H1 (cell line): ENCODE measurements at regions not wholly inside any gene's neighbourhood (a gene's known extent, or its start where the extent isn't known, plus 50 kb on each side); places are given as distances from the start of the nearest gene placed in this dataset.
"Not testable (repeated sequence)": the region's sequence is repeated elsewhere in the genome, so short reads cannot be mapped to it uniquely, and the experiment has no call there.

Experiments
- CTCF ChIA-PET: fragments of 300-600 bp; sonication (Branson Sonifier 250); formaldehyde crosslinking; loops from one replicate; lab custom pipeline; 2021; ENCODE audit not compliant: partially characterized antibody; lab: Charles Lee
- POLR2A ChIA-PET: fragments of 300-600 bp; sonication (Branson Sonifier 250); formaldehyde crosslinking; loops from one replicate; lab custom pipeline; 2021; ENCODE audit warnings: inconsistent platforms; ENCODE audit not compliant: partially characterized antibody; lab: Charles Lee
- DNase-seq, 2 experiments: peaks; one replicate each; pipeline versions ENCODE4 v3.0.0 to v3.0.0-alpha.2; 2010 to 2022; ENCODE audit warnings: low spot score in 2 of 2, low read depth in 1 of 2, mixed read lengths in 1 of 2
- FAIRE-seq: peaks from 2 replicates; lab custom pipeline; 2011; peaks lifted over from hg19 to GRCh38; lab: Jason Lieb, UNC
- H2AFZ ChIP-seq: 2 replicates; pipeline ENCODE4 v1.8.1; 2012; ENCODE audit warnings: low read length, inconsistent platforms
- H2AK5ac ChIP-seq: 2 replicates; pipeline ENCODE4 v1.6.1; 2013; ENCODE audit warnings: low read depth, low read length
- H2BK120ac ChIP-seq: replicated peaks from 2 replicates; pipeline ENCODE3; 2013; ENCODE audit warnings: low read depth, low read length, inconsistent platforms
- H2BK12ac ChIP-seq: 2 replicates; pipeline ENCODE4 v1.6.1; 2013; ENCODE audit warnings: low read depth, low read length
- H2BK15ac ChIP-seq: 2 replicates; pipeline ENCODE4 v1.6.1; 2013; ENCODE audit warnings: low read length
- H2BK20ac ChIP-seq: 2 replicates; pipeline ENCODE4 v1.6.1; 2013; ENCODE audit warnings: low read length
- H2BK5ac ChIP-seq: 2 replicates; pipeline ENCODE4 v1.6.1; 2013; ENCODE audit warnings: low read depth, low read length
- H3K14ac ChIP-seq: 2 replicates; pipeline ENCODE4 v1.6.1; 2013; ENCODE audit warnings: inconsistent platforms; ENCODE audit not compliant: insufficient read length
- H3K18ac ChIP-seq: 2 replicates; pipeline ENCODE4 v1.6.1; 2013; ENCODE audit warnings: low read length; ENCODE audit errors: extremely low read depth
- H3K23ac ChIP-seq: 2 replicates; pipeline ENCODE4 v1.6.1; 2013; ENCODE audit warnings: inconsistent platforms; ENCODE audit not compliant: insufficient read length
- H3K23me2 ChIP-seq: 2 replicates; pipeline ENCODE4 v1.6.1; 2013; ENCODE audit warnings: low read depth, low read length
- H3K27ac ChIP-seq: 2 replicates; pipeline ENCODE4 v1.6.1; 2011; ENCODE audit warnings: low read depth, low read length, inconsistent platforms
- H3K27me3 ChIP-seq, 4 experiments: replicated peaks in 1 of 4; 1 replicate in 1 of 4; 2 replicates in 3 of 4; pipeline versions ENCODE4 v1.6.1 to v1.8.1; 2011 to 2013; ENCODE audit warnings: low read length in 3 of 4, mild to moderate bottlenecking in 3 of 4, inconsistent platforms in 2 of 4, mixed read lengths in 2 of 4, moderate library complexity in 1 of 4; ENCODE audit not compliant: control insufficient read depth in 3 of 4, insufficient read depth in 3 of 4; ENCODE audit errors: extremely low read depth in 1 of 4
- H3K36me3 ChIP-seq, 4 experiments: 2 replicates each; pipeline versions ENCODE4 v1.6.1 to v1.8.1; 2011 to 2013; ENCODE audit warnings: mild to moderate bottlenecking in 4 of 4, low read length in 3 of 4, moderate library complexity in 2 of 4, control low read depth in 1 of 4, inconsistent platforms in 1 of 4; ENCODE audit not compliant: insufficient read depth in 4 of 4, control insufficient read depth in 2 of 4
- H3K4ac ChIP-seq: replicated peaks from 2 replicates; pipeline ENCODE3; 2013; ENCODE audit warnings: low read length, low read depth, mixed read lengths, inconsistent platforms; ENCODE audit not compliant: insufficient read length
- H3K4me1 ChIP-seq, 4 experiments: replicated peaks in 1 of 4; 1 replicate in 1 of 4; 2 replicates in 3 of 4; pipeline versions ENCODE4 v1.6.1 to v1.8.1; 2011 to 2013; ENCODE audit warnings: low read length in 3 of 4, inconsistent platforms in 2 of 4, mixed read lengths in 1 of 4; ENCODE audit not compliant: insufficient read depth in 4 of 4, control insufficient read depth in 3 of 4
- H3K4me2 ChIP-seq, 2 experiments: 2 replicates each; pipeline versions ENCODE4 v1.6.1 to v1.8.1; 2011 to 2013; ENCODE audit warnings: low read depth in 2 of 2, low read length in 2 of 2, control low read depth in 1 of 2, inconsistent platforms in 1 of 2, mild to moderate bottlenecking in 1 of 2; ENCODE audit not compliant: insufficient read depth in 1 of 2
- H3K4me3 ChIP-seq, 4 experiments: fragments of 200-600, 300-600 bp in 1 of 4; sonication (generic), shearing (Covaris generic), sonication (Bioruptor Twin) in 1 of 4; 2 replicates each; pipeline versions ENCODE4 v1.5.1 to v1.8.1; 2011 to 2016; ENCODE audit warnings: low read length in 4 of 4, low read depth in 3 of 4, control low read depth in 2 of 4, inconsistent platforms in 2 of 4, mild to moderate bottlenecking in 2 of 4, mixed read lengths in 1 of 4, moderate library complexity in 1 of 4; ENCODE audit not compliant: insufficient read depth in 2 of 4; ENCODE audit errors: extremely low read depth in 1 of 4
- H3K56ac ChIP-seq: replicated peaks from 2 replicates; pipeline ENCODE3; 2013; ENCODE audit warnings: low read depth, mild to moderate bottlenecking, mixed read lengths, low read length, inconsistent platforms; ENCODE audit not compliant: insufficient read length
- H3K79me1 ChIP-seq: 2 replicates; pipeline ENCODE4 v1.6.1; 2013; ENCODE audit warnings: low read depth, low read length, control low read depth
- H3K79me2 ChIP-seq, 2 experiments: 2 replicates each; pipeline versions ENCODE4 v1.6.1 to v1.8.1; 2012 to 2013; ENCODE audit warnings: low read length in 2 of 2, mild to moderate bottlenecking in 2 of 2, inconsistent platforms in 1 of 2; ENCODE audit not compliant: insufficient read depth in 2 of 2, control insufficient read depth in 1 of 2
- H3K9ac ChIP-seq, 4 experiments: replicated peaks in 1 of 4; 1 replicate in 1 of 4; 2 replicates in 3 of 4; pipeline versions ENCODE4 v1.6.1 to v1.8.1; 2011 to 2013; ENCODE audit warnings: low read depth in 3 of 4, low read length in 3 of 4, control low read depth in 2 of 4, mild to moderate bottlenecking in 2 of 4, moderate library complexity in 2 of 4, inconsistent platforms in 1 of 4; ENCODE audit errors: extremely low read depth in 1 of 4
- H3K9me3 ChIP-seq, 2 experiments: 2 replicates each; pipeline versions ENCODE4 v1.6.1 to v1.8.1; 2012 to 2013; ENCODE audit warnings: mild to moderate bottlenecking in 2 of 2, moderate library complexity in 2 of 2, control low read depth in 1 of 2, inconsistent platforms in 1 of 2, low read depth in 1 of 2, low read length in 1 of 2, mixed read lengths in 1 of 2; ENCODE audit not compliant: insufficient read depth in 2 of 2
- H4K20me1 ChIP-seq, 2 experiments: replicated peaks in 1 of 2; 2 replicates each; pipeline versions ENCODE3 to v1.8.1; 2011 to 2013; ENCODE audit warnings: inconsistent platforms in 2 of 2, low read length in 2 of 2, mild to moderate bottlenecking in 1 of 2; ENCODE audit not compliant: insufficient read depth in 2 of 2, control insufficient read depth in 1 of 2
- H4K5ac ChIP-seq: 2 replicates; pipeline ENCODE4 v1.6.1; 2013; ENCODE audit warnings: low read length, low read depth, mixed read lengths, inconsistent platforms; ENCODE audit not compliant: insufficient read length
- H4K8ac ChIP-seq: 2 replicates; pipeline ENCODE4 v1.8.0; 2013; ENCODE audit warnings: mild to moderate bottlenecking, moderate library complexity, low read length, inconsistent platforms; ENCODE audit not compliant: insufficient read depth; ENCODE audit errors: extremely low read depth
- H4K91ac ChIP-seq: replicated peaks from 2 replicates; pipeline ENCODE3; 2013; ENCODE audit warnings: low read length, mixed read lengths, inconsistent platforms; ENCODE audit not compliant: insufficient read length
- WGBS, 2 experiments: shearing (Covaris generic) in 1 of 2; methylation state at CpG; one replicate each; pipeline versions ENCODE4 v1.1.6 to v1.1.7; 2013 to 2015; ENCODE audit warnings: low lambda C conversion rate in 2 of 2, mixed read lengths in 2 of 2, inconsistent platforms in 1 of 2, low coverage in 1 of 2, missing lambda C conversion rate in 1 of 2; ENCODE audit not compliant: insufficient replicate concordance in 2 of 2, insufficient coverage in 1 of 2, insufficient read length in 1 of 2; ENCODE audit errors: extremely low coverage in 1 of 2, missing lambda C conversion rate in 1 of 2; 5-methylcytosine and 5-hydroxymethylcytosine counted together

- H3K9ac ChIP-seq, H3K56ac ChIP-seq, H3K23ac ChIP-seq, H3K36me3 ChIP-seq, H2BK5ac ChIP-seq, H3K18ac ChIP-seq, POLR2A ChIA-PET, H3K23me2 ChIP-seq, H3K79me2 ChIP-seq, H3K4me1 ChIP-seq, H2AK5ac ChIP-seq, H3K27ac ChIP-seq, H3K4me2 ChIP-seq, H3K4ac ChIP-seq, H3K4me3 ChIP-seq, H2BK20ac ChIP-seq, H3K9me3 ChIP-seq, H3K14ac ChIP-seq, H4K91ac ChIP-seq, H2AFZ ChIP-seq, H3K27me3 ChIP-seq, H2BK15ac ChIP-seq, H4K8ac ChIP-seq, H2BK12ac ChIP-seq, H4K20me1 ChIP-seq, FAIRE-seq, DNase-seq, H2BK120ac ChIP-seq, H3K79me1 ChIP-seq, H4K5ac ChIP-seq: not testable (repeated sequence)
- 87% methylated on average over 2 of the region's 3 CpGs; no CpG with 5 or more reads in 1 of the 2 experiments for WGBS, 2 experiments
- CTCF ChIA-PET: interaction anchor here (0.6 kb wide), 2 partner anchors 34 to 355 kb away, joined by 3 read pairs; no protein-coding TSS in a partner anchor
These were observed 79.9 kb upstream of the UXT start for GRCh38 chrX:47738870-47739269.
